HT1080 (cell line): ENCODE measurements at regions not wholly inside any gene's neighbourhood (a gene's known extent, or its start where the extent isn't known, plus 50 kb on each side); places are given as distances from the start of the nearest gene placed in this dataset.

Experiments used
- DNase-seq: peaks from one replicate; pipeline ENCODE4 v3.0.0-alpha.2; 2015; ENCODE audit warnings: low read depth

- no peak for DNase-seq
Observed at GRCh38 chr13:79792716-79793115, 311.8 kb downstream of the NDFIP2 start.

DNA sequence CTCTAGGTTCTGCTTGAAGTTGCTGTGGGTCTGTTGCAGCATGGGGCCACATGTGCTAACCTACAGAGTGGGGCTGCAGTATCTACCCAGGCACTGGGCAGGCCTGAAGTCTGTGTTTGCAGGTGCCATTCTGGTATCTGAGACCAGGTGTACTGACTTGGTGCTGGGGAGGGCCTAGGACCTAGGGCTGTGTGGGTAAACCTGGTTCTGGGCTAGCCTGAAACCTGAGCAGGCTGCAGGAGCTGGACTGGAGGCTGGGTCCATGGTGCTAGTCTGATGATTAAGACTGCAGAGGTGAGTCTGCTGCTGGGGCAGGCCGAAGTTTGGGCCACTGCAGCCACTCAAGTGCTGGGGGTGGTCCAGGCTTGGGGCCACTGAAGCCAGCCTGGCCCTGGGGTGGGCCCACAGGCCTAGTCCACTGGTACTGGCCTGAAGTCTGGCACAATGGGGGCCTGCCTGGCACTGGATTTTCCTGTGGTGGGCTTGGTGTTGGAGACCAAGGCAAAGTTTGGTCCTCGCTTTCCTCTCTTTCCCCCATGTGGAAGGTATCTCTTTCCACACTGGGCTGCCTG is 310.6 kb downstream of the NDFIP2 start:
- DNase-seq: no peak

DNA sequence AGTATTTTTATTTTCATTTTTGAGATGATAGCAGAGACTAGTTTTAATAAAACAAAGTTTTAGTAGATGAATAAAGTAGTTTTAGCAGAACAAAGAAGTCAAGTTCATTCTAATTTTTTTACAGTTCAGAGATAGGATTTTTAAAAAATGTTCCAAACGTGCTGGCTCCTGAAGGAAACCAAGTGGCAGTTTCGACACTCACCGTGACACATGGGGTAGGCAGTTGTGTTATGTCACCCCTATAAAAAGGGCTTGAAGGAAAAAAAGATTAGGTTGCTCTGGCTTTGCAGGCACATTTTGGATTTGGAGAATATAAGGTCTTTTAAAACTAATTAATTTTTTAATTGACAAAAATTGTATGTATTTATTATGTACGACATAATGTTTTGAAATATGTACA is 305.2 kb downstream of the NDFIP2 start:
- no peak for DNase-seq

DNA sequence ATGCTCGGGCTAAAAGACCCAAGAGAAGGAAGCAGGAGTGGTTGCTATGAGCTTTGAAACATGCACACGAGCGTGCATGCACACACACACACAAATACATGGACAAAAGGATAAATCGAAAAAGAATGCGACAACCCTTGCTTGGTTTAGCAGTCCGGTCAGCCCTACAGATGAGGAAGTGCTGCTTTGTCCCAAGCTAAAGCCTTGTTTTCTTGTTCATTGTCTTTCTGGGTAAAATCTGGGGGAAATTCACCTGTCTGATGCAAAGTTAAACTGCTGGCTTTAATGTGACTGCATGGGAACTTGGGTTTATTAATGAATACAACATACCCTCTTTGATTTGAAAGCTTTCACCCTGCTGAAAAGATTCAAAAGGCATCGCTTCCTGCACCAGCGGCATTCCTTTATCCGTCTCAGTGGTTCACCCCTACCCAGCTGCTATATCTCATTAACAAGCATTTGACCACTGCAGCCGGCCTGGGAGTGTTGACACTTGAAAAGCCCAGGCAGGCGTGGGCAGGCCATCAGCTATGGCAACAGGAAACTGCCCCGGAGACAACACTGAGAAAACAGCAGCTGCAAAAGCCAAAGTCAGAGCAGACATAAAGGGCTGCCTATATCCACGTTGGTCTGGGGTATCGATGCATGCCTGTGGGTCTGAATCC is 301.7 kb downstream of the NDFIP2 start:
- DNase-seq: no peak

DNA sequence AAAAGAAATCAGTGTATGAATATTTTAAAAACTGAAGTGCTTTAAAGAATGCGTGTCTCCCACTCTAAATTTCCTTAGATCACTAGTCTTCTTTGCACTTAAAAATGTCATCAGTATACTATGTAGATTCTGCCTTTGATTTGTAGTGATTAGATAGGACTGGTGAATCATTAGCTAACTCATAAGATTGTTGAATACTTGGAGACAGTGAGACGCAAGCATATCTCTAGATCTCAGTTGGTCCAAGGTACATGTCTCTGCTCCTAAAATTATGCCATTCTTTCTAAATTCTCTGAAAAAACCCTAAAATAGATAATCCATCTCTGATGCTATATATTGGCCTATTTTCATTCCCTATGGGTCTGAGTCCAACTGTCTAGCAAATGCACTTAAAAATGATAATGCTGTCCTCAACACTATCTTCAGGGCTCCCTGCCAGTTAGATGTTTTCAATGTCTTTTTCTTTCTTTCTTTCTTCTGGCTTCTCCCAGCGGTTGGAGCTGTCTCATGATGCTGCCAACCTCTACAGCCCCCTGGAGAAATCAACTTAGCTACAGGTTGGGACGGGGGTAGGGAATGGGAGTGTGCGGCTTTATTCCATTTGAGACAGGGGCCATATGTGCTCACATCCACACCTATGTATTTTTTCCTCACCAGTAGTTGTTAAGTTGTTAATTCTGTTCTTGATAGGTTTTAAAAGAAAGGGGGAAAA is 301.0 kb downstream of the NDFIP2 start:
- no peak for DNase-seq

DNA sequence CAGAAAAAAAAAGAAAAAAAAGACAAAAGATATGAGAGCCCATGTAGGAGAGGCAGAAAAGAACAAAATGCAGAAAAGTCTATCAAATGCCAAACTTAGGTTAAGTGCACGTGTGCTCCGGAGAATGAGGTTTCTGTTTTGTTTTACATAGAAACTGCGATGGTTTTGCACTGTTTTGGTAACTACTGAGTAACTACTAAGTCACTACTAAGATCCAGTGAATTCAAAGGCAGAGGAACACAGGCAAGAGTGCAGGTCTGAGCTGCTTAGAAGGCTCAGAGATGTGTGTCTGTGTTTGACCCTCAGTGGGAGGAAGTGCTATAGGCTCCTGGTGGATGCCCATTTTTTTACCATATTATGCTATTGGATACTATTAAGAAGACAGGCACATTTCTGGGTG is 299.3 kb downstream of the NDFIP2 start:
- peak; percentile 14 for DNase-seq

- peak; percentile 9 for DNase-seq
Observed at GRCh38 chr13:79779761-79780160, 298.8 kb downstream of the NDFIP2 start.

- no peak for DNase-seq
Observed at GRCh38 chr13:79778741-79779460, 297.9 kb downstream of the NDFIP2 start.

DNA sequence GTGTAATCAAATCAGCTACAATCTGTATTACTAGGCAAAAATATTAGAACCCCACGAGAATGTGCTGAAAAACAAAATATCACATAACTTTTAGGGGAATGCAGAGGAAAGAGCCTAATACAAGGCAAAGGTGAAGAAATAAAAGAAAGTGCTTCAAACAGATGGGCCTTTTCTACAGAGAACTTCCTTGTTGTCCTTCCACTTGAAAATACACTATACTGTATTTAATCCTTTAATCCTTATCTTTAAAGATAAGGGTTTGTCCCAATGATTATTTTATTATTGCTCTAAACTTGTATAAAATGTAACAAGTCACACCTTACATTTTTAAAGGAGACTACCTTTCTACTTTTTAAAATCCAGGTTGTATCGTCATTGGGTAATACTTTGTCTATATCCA is 296.5 kb downstream of the NDFIP2 start:
- DNase-seq: no peak

- peak; percentile 22 for DNase-seq
Observed at GRCh38 chr13:79776531-79777295, 295.8 kb downstream of the NDFIP2 start.

GRCh38 chr13:79775830-79776229 is 294.9 kb downstream of the NDFIP2 start:
- DNase-seq: peak; percentile 65

DNA sequence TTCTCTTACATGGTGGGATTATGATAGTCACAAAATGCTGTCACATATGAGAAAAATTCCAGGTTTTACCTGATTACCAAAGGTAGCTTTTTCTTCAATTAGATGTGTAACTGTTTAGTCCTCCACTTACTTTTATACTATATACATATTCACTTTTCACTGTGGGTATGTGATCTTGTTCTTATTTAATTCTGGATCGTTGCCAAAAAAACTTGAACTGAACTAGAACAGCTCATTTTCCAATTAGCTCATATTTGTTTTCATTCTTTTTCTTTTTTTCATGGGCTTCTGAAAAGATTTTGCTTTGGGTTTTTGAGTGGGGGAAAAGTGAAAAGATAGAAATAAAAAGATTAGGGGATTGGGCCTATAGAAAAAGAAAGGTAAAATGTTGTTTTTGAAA is 291.9 kb downstream of the NDFIP2 start:
- DNase-seq: no peak

DNA sequence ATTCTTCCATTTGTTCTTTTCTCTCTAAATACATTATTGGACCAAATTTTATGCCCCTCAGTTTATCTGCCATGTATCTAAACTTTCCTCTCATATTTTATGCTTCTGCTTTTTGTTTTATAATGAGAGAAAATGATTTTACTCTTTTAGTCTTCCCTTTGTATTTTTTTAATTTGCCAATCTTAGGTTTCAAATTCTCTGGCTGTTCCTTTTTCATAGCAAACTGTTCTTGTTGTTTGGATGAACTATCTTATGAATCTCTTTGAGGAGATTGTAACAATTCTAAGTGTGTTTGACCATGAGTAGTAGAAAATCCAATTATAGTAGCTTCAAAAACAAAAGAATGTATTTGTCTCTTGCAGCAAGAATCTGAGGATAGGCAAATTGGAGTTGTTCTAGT is 290.5 kb downstream of the NDFIP2 start:
- DNase-seq: no peak

GRCh38 chr13:79770056-79770455 is 289.1 kb downstream of the NDFIP2 start:
- DNase-seq: no peak

GRCh38 chr13:79767126-79767525 is 286.2 kb downstream of the NDFIP2 start:
- DNase-seq: no peak

DNA sequence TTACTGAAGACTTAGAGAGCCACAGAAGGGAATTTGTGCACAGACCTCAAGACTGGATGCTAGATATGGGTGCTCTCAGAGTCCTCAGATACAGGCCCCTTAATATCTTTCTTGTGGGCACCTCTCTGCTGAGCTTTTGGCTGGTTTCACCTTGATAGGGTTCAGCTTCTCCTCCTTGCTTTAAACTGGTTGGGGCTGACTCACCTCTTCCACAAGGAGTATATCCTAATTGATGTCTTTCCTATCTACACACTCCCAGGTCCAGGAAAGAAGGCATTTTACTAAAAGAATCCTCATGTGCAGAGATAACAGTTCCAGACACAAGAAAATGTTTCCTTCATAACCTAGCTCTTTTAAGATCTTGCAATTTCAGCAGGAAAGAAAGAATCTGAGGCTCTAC is 284.4 kb downstream of the NDFIP2 start:
- no peak for DNase-seq

DNA sequence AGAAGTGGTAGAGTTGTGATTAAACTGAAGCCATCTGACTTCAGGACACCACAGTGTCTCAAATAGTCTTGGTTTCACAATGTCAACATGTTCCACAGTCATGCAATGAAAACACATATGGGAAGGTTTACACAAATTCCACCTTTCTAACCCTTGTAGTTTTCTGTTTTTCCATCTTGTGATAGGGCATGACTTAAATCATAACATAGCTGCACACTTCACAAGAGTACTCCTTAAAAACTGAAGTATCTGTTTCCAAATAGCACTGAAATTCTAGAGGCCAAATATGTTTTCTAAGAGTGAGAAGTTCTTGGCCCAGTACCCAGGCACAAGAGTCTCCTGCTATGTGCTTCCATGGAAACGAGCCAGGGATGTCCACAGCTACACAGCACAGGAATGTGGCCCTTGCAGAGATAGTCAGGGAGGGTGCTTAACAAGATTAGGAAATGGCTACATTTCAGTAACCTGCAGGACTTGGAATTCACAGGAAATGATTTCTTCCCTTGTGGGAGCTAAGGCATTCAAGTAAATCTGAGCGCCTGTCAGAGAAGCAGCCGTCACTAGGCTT is 269.1 kb downstream of the NDFIP2 start:
- DNase-seq: peak; percentile 70

DNA sequence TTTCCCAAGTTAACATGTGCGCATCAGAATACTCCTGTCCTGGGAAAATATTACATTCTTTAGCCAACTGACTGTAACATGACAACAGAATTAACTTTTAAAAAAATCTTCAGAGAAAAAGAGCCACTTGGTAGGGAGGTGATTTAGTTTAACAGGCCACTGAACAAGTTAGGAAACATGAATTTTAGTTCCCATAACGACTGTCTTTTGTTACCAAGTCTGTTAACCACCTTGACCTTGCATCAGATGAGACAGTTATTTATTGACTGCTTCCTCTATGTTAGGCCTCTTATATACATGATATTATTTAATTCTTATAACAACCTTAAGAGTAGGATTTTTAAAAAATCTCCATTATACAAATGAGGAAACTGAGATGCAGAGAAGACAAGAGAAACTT is 268.6 kb downstream of the NDFIP2 start:
- DNase-seq: no peak

- no peak for DNase-seq
Observed at GRCh38 chr13:79745081-79745480, 264.1 kb downstream of the NDFIP2 start.

GRCh38 chr13:79742923-79743322 is 262.0 kb downstream of the NDFIP2 start:
- DNase-seq: no peak

- DNase-seq: no peak
Observed at GRCh38 chr13:79740991-79741390, 260.0 kb downstream of the NDFIP2 start.
